ENCODE measurements at regions not wholly inside any gene's neighbourhood (a gene's known extent, or its start where the extent isn't known, plus 50 kb on each side); places are given as distances from the start of the nearest gene placed in this dataset.
"Not testable (repeated sequence)": the region's sequence is repeated elsewhere in the genome, so short reads cannot be mapped to it uniquely, and the experiment has no call there.

DNA sequence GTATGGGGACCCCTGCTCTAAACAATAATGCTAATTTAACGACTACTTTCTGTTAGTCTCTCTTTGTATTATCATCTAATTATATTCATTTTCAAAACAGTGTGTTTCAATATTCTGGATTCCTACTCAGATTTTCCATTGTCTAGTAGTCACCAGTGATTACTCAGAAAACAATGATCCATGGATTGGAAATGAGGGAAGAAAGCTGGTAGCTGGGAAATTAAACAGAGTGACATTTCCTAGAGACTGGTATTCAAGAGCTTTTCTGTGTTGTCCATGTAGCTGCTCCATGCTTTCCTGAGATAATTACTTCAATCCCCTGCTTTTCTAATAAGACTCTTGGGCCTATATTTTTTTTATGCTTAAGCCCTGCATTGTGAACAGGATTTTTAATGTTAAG lies 1862.1 kb upstream of the C9orf72 start:
- no peak for DNase-seq (ENCODE audit: low read depth in 4 of 4, low spot score in 1 of 4)

GRCh38 chr9:29437526-29437925 lies 1864.2 kb upstream of the C9orf72 start:
- DNase-seq (ENCODE audit: low read depth in 4 of 4, low spot score in 1 of 4): no peak

DNA sequence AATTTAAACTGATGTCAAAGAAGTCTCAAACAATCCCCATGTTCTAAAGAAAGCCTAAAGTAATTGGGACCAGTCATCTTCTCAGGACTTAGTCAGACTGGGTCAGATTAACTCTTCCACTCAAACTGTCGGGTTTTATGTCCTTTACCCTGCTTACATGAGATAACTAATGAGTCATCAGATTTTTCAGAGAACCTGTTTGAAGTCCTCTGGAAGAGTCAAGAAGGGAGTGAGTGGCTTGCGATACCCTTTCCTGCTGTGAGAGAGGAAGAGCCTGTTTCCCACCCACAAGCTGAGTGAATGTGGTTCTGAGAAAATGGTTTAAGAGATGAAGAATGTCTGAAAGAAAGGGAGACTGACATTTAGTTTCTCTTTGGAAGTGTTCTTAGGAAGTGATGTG lies 1866.7 kb upstream of the C9orf72 start:
- DNase-seq (ENCODE audit: low read depth in 4 of 4, low spot score in 1 of 4): no peak

GRCh38 chr9:29440449-29440848 lies 1867.2 kb upstream of the C9orf72 start:
- DNase-seq (ENCODE audit: low read depth in 4 of 4, low spot score in 1 of 4): no peak

DNA sequence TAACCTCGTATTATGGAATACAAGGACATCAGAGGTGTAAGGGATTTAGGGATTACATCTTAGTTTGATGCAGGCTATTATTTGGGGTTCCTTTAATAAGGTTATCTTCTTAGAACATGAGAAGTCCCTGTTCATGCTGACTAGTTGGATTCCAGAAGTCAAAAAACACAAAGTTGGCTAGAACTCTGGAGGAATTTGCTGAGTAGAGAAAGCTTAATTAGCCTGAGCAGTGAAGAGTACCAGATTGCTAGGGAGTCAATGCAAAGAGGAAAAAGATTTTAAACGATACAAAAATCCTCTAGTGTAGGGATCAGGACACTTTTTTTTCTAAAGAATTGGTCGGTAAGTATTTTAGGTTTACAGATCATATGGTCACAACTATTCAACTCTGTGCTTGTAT lies 1872.5 kb upstream of the C9orf72 start:
- no peak for DNase-seq (ENCODE audit: low read depth in 4 of 4, low spot score in 1 of 4)

DNA sequence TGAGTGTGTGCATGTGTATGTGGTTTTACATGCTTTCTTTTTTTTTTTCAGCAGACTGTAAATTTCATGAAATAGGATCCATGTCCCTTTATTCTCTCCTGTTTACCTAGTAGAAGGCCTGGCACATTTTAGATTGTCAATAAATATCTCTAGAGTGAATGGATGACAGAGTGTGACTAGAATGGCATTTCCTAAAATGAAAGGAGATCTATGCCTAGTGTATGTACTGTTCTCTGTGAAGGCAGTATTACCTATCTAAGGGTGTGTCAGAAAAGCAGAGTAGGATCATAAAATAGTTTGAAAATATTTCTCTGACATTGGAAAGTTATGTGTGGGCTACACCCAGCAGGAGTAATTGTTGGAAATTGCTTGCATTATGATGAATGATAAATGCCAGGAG lies 1876.0 kb upstream of the C9orf72 start:
- no peak for DNase-seq (ENCODE audit: low read depth in 4 of 4, low spot score in 1 of 4)

DNA sequence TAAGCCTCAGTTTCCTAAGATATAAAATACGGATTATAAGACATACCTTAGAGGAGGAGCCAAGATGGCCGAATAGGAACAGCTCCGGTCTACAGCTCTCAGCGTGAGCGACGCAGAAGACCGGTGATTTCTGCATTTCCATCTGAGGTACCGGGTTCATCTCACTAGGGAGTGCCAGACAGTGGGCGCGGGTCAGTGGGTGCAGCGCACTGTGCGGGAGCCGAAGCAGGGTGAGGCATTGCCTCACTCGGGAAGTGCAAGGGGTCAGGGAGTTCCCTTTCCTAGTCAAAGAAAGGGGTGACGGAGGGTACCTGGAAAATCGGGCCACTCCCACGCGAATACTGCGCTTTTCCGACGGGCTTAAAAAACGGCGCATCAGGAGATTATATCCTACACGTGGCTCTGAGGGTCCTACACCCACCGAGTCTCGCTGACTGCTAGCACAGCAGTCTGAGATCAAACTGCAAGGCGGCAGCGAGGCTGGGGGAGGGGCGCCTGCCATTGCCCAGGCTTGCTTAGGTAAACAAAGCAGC lies 1877.1 kb upstream of the C9orf72 start:
- not testable (repeated sequence) for DNase-seq (ENCODE audit: low read depth in 4 of 4, low spot score in 1 of 4)

- DNase-seq (ENCODE audit: low read depth in 4 of 4, low spot score in 1 of 4): no peak
Observed at GRCh38 chr9:29456940-29457339, 1883.7 kb upstream of the C9orf72 start.

GRCh38 chr9:29475471-29475870 lies 1902.2 kb upstream of the C9orf72 start:
- DNase-seq (ENCODE audit: low read depth in 4 of 4, low spot score in 1 of 4): no peak

DNA sequence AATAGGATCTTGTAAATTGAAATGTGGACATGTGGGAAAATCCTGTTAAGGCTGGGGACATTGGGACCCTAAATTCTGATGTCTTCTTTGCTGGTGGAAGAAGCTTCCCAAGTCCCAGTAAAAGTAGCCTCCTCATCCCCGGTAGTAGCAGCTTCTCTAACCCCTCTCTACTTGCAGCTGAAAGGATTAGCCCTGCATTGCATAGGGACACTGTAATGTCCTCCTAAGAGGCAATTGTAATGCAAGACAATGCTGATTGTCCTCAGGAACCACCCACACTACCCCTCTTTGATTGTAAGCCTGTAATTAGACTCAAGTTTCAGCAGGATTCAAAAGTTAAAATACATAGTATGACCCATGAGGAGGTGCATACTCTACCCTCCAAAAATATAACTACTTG lies 1938.4 kb upstream of the C9orf72 start:
- DNase-seq (ENCODE audit: low read depth in 4 of 4, low spot score in 1 of 4): no peak

DNA sequence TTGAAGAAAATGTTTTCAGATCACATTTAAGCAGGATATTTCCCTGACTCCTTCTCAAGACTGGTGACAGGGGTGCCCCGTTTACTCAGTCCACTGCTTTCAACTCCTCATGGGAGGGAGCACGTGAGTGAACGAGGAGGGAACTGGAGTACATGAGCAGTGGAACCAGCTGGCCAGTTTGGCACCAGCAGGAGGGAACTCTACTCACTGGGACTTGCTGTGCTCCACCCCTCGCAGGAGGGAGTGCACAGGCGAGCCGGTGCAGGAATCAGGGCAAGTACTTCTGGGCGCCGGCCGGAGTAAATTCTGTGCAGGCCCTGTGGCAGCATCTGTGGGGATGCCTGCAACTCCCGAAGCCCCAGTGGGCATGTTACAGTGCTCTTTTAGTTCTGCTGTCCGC lies 1941.1 kb upstream of the C9orf72 start:
- no peak for DNase-seq (ENCODE audit: low read depth in 4 of 4, low spot score in 1 of 4)

DNA sequence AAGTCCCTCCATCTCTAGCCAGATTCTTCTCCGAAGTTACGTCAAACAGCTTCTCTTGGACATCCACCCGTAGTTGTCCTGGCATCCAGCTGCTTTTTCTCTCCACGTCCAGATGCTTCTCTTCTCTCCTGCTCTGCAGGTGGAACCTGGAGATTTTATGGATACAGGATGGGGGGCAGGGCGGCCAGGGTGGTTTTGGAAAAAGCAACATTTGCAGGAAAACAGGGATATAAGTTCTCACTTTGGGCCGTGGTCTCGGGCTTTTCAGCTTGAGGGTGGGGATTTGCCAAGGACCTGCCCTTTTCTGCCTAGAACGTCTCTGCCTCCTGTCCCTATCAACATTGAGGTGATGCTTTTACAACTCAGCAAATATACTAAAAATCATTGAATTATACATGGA lies 1941.6 kb upstream of the C9orf72 start:
- DNase-seq (ENCODE audit: low read depth in 4 of 4, low spot score in 1 of 4): no peak

- no peak for DNase-seq (ENCODE audit: low read depth in 4 of 4, low spot score in 1 of 4)
Observed at GRCh38 chr9:29548436-29548835, 1975.2 kb upstream of the C9orf72 start.

- DNase-seq (ENCODE audit: low read depth in 4 of 4, low spot score in 1 of 4): no peak
Observed at GRCh38 chr9:29555502-29555901, 1982.2 kb upstream of the C9orf72 start.

DNA sequence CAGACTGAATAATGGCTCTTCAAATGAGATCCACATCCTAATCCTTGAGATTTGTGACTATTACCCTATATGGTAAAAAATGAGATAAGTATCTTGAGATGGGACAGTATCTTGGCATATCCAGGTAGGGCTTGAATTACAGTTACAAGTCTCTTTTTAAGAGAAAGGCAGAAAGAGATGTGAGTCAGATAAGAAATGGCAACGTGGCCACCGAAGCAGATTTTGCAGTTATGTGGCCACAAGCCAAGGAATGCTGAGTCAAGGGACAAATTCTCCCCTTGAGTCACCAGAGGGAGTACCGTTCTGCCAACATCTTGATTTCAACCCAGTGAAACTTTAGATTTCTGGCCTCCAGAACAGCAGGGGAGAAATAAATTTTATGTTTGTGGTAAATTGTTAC lies 1983.0 kb upstream of the C9orf72 start:
- no peak for DNase-seq (ENCODE audit: low read depth in 4 of 4, low spot score in 1 of 4)

DNA sequence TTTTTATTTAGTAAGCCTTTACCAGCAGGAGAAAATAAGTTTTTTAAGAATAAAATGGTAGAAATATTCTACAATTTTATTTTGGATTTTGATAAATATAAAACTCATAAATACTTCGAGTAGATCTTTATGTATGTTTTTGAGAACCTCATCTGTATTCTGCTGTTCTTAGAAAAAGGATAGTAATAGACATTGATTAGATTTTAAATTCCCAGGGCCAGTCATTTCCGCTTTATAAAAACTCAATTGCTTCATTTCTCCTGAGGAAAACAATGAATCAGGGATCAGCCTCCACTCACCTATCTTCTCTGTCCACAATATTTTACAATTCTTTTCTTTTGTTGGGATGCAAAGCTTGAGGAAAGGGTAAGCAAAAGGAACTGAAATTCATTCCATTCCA lies 1983.5 kb upstream of the C9orf72 start:
- DNase-seq (ENCODE audit: low read depth in 4 of 4, low spot score in 1 of 4): no peak

- DNase-seq (ENCODE audit: low read depth in 4 of 4, low spot score in 1 of 4): no peak
Observed at GRCh38 chr9:29564564-29564963, 1991.3 kb upstream of the C9orf72 start.

GRCh38 chr9:29575219-29575618 lies 2001.9 kb upstream of the C9orf72 start:
- no peak for DNase-seq (ENCODE audit: low read depth in 4 of 4, low spot score in 1 of 4)

DNA sequence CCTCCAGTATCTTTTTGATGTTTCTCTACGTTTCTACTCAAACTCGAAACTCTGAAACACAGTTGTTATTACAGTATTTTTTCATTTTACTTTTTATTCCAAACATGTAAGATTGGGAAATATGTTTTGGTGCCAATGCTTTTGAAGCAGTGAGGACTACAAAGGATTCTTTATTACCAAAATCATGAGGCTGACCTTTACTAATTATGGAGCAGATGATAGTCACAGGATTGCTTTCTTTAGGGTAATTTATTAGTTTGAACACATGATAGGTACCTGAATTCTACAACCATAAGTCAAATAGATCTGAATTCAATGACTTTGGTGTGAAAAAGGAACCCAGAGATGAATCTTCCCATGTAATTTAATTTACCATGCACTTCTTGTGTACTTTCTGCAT lies 2015.1 kb upstream of the C9orf72 start:
- no peak for DNase-seq (ENCODE audit: low read depth in 4 of 4, low spot score in 1 of 4)

DNA sequence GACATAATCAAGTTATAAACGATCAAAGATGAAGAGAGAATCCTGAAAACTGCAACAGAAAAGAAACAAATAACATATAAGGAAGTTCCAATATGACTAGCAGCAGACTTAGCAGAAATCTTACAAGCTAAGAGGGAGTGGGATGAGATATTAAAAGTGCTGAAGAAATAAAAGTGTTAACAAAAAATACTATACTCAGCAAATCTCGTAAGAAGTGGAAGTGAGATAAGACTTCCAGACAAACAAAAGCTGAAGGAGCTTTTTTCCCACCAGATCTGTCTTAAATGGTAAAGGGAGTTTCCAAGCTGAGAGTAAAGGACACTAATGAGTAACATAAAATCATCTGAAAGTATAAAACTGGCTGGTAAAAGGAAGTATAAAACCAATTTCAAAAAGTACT lies 2036.0 kb upstream of the C9orf72 start:
- DNase-seq (ENCODE audit: low read depth in 4 of 4, low spot score in 1 of 4): no peak

GRCh38 chr9:29613773-29614172 lies 2040.5 kb upstream of the C9orf72 start:
- DNase-seq (ENCODE audit: low read depth in 4 of 4, low spot score in 1 of 4): no peak

DNA sequence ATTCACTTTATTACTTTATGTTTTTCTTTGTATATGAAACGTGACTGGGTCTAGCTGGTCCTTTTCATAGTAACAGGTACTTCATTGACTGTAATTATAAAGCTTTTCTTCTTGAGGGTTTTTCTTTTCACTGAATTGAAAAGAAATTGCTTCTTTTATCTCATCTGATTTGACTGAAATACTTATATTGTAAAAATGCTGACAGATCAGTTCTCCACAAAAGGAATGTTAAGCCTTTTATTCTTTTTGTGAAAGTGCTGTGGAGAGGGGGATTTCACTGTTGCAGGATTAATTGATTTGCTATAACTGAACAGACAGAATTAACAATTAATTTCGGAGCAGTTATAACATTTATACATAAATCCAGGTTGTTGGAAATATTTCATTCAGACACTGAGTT lies 2043.6 kb upstream of the C9orf72 start:
- no peak for DNase-seq (ENCODE audit: low read depth in 4 of 4, low spot score in 1 of 4)

DNA sequence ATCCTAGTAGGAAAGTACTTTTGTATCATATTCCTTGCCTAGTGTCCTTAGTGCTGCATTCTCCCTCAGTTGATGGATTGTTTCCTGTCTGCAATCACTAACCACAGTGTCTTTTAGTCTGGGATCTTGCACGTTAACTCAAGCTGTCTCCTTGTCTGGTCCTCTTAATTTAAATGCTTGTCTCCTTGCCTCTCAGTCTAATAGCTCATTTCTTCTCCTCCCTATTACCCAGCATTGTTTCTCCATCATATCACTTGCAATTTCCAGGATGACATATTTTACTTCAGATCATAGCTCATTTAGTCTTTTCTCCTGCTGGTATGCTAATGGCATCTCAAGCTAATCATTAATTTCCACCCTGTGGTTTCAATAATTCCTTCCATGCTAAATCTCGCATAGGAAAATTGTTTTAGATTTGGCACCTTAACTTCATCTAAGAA lies 2052.0 kb upstream of the C9orf72 start:
- DNase-seq (ENCODE audit: low read depth in 4 of 4, low spot score in 1 of 4): no peak

GRCh38 chr9:29625931-29626330 lies 2052.7 kb upstream of the C9orf72 start:
- DNase-seq (ENCODE audit: low read depth in 4 of 4, low spot score in 1 of 4): no peak

All from stimulated activated CD4-positive, alpha-beta T cell treated with anti-CD3 and anti-CD28 coated beads, Interleukin-1b, Interleukin-23, amount 100 ng/mL, for 24 hours (primary cell).